ENCODE measurements at regions not wholly inside any gene's neighbourhood (a gene's known extent, or its start where the extent isn't known, plus 50 kb on each side); places are given as distances from the start of the nearest gene placed in this dataset.

DNA sequence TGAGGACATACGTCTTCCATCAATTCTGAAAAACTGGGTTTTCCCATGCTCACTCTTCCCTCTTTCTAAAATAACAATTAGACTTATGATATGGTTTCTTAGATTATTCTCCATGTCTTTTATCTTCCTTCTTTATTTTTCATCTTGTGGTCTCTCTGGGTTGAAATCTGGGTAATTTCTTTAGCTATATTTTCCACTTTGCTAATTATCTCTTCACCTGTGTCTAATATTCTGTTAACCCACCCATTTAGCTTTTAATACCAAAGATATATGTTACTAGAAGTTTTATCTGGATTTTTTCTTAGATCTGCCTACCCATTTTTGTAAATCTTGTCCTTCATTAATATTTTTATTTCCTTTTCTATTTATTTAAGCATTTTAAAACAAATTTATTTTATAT lies 121.8 kb downstream of the TENT5A start:
- TF ChIP-seq POLR2A (IDR thresholded peaks at IDR 0.05; ENCODE audit: low read depth, low read length) (no peak), POLR2AphosphoS5 (IDR thresholded peaks at IDR 0.05; ENCODE audit: low read depth, low read length) (no peak)
